ENCODE measurements at regions not wholly inside any gene's neighbourhood (a gene's known extent, or its start where the extent isn't known, plus 50 kb on each side); places are given as distances from the start of the nearest gene placed in this dataset.

- no peak overlapping the region for H3K4me3 ChIP-seq (ENCODE audit: low read depth, low read length)
- no peak for TF ChIP-seq CTCF (IDR thresholded peaks at IDR 0.05; ENCODE audit: control insufficient read depth, extremely low read depth, insufficient read depth)
- no peak for DNase-seq (ENCODE audit: low read depth)
These were observed 132.7 kb upstream of the HS6ST1 start for GRCh38 chr2:128451084-128452023.

GRCh38 chr2:128452024-128452411 is 133.3 kb upstream of the HS6ST1 start:
- no peak for TF ChIP-seq CTCF (IDR thresholded peaks at IDR 0.05; ENCODE audit: control insufficient read depth, extremely low read depth, insufficient read depth)
- H3K4me3 ChIP-seq (ENCODE audit: low read depth, low read length) = no peak overlapping the region
- no peak for DNase-seq (ENCODE audit: low read depth)

- H3K4me3 ChIP-seq (ENCODE audit: low read depth, low read length) = no peak overlapping the region
- TF ChIP-seq CTCF (IDR thresholded peaks at IDR 0.05; ENCODE audit: control insufficient read depth, extremely low read depth, insufficient read depth) = no peak
- no peak for DNase-seq (ENCODE audit: low read depth)
These were observed 134.2 kb upstream of the HS6ST1 start for GRCh38 chr2:128452536-128453530.

GRCh38 chr2:128454980-128455720 is 136.5 kb upstream of the HS6ST1 start:
- no peak for TF ChIP-seq CTCF (IDR thresholded peaks at IDR 0.05; ENCODE audit: control insufficient read depth, extremely low read depth, insufficient read depth)
- no peak for DNase-seq (ENCODE audit: low read depth)

GRCh38 chr2:128455721-128456050 is 137.0 kb upstream of the HS6ST1 start:
- no peak for TF ChIP-seq CTCF (IDR thresholded peaks at IDR 0.05; ENCODE audit: control insufficient read depth, extremely low read depth, insufficient read depth)
- DNase-seq (ENCODE audit: low read depth) = no peak

More at GRCh38 chr2:128454980-128455720, 136.5 kb upstream of the HS6ST1 start:
- no peak overlapping the region for H3K4me3 ChIP-seq (ENCODE audit: low read depth, low read length)

GRCh38 chr2:128456281-128456680 is 137.6 kb upstream of the HS6ST1 start:
- no peak for TF ChIP-seq CTCF (IDR thresholded peaks at IDR 0.05; ENCODE audit: control insufficient read depth, extremely low read depth, insufficient read depth)
- no peak for DNase-seq (ENCODE audit: low read depth)

More at GRCh38 chr2:128455721-128456050, 137.0 kb upstream of the HS6ST1 start:
- no peak overlapping the region for H3K4me3 ChIP-seq (ENCODE audit: low read depth, low read length)

More at GRCh38 chr2:128456281-128456680, 137.6 kb upstream of the HS6ST1 start:
- H3K4me3 ChIP-seq (ENCODE audit: low read depth, low read length) = no peak overlapping the region

All from LNCaP clone FGC (cell line).